Endothelial cell (in vitro differentiated cells): ENCODE measurements at regions not wholly inside any gene's neighbourhood (a gene's known extent, or its start where the extent isn't known, plus 50 kb on each side); places are given as distances from the start of the nearest gene placed in this dataset.

Experiments used
- DNase-seq: peaks from one replicate; pipeline ENCODE4 v3.0.0; 2021; ENCODE audit warnings: low spot score
- H3K27ac Mint-ChIP-seq: one replicate; pipeline ENCODE4 v1.8.0; 2021; ENCODE audit warnings: mixed read lengths, inconsistent platforms; ENCODE audit not compliant: unreplicated experiment
- H3K27me3 Mint-ChIP-seq: one replicate; pipeline ENCODE4 v1.8.0; 2021; ENCODE audit warnings: mild to moderate bottlenecking, moderate library complexity, mixed read lengths, inconsistent platforms; ENCODE audit not compliant: unreplicated experiment
- H3K36me3 Mint-ChIP-seq: one replicate; pipeline ENCODE4 v1.8.0; 2021; ENCODE audit warnings: mild to moderate bottlenecking, low read depth, mixed read lengths, inconsistent platforms; ENCODE audit not compliant: unreplicated experiment
- H3K4me1 Mint-ChIP-seq: one replicate; pipeline ENCODE4 v1.8.0; 2021; ENCODE audit warnings: mild to moderate bottlenecking, mixed read lengths, inconsistent platforms; ENCODE audit not compliant: unreplicated experiment
- H3K4me3 Mint-ChIP-seq: one replicate; pipeline ENCODE4 v1.8.0; 2021; ENCODE audit warnings: mild to moderate bottlenecking, mixed read lengths, inconsistent platforms; ENCODE audit not compliant: unreplicated experiment
- H3K9me3 Mint-ChIP-seq: one replicate; pipeline ENCODE4 v1.8.0; 2021; ENCODE audit warnings: mixed read lengths, inconsistent platforms; ENCODE audit not compliant: unreplicated experiment
- TF ChIP-seq, protein P1 (sequence below): fragments of 200-600 bp; sonication (generic); IDR thresholded peaks from one replicate; pipeline ENCODE4 v1.5.0; 2021; ENCODE audit warnings: antibody characterized with exemption; ENCODE audit not compliant: unreplicated experiment

DNA sequence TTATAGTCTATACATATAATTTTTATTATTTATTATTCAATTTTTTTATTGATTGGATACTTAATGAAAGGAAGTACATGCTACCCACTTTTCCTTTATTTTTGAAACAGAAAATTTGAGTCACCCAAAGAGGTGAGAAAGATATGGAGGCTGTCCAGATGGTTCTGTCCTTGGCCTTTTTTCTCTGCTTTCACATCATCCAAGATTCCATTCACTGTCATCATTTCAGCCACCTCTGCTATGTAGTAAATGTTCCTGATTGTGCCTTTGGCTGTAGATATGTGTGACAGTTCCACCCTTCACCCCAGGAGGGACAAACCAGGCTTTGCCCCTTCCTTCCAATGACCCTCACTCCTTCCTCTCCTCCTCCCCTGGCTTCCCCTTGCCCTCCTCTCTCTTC, 675.7 kb upstream of the ID2 start:
- no peak overlapping the region for H3K27ac Mint-ChIP-seq
- peaks cover 4% of the 10 kb centered on the region for H3K27me3 Mint-ChIP-seq
- DNase-seq = no peak
- H3K4me1 Mint-ChIP-seq = no peaks in the 10 kb centered on the region
- TF ChIP-seq, protein P1, sequence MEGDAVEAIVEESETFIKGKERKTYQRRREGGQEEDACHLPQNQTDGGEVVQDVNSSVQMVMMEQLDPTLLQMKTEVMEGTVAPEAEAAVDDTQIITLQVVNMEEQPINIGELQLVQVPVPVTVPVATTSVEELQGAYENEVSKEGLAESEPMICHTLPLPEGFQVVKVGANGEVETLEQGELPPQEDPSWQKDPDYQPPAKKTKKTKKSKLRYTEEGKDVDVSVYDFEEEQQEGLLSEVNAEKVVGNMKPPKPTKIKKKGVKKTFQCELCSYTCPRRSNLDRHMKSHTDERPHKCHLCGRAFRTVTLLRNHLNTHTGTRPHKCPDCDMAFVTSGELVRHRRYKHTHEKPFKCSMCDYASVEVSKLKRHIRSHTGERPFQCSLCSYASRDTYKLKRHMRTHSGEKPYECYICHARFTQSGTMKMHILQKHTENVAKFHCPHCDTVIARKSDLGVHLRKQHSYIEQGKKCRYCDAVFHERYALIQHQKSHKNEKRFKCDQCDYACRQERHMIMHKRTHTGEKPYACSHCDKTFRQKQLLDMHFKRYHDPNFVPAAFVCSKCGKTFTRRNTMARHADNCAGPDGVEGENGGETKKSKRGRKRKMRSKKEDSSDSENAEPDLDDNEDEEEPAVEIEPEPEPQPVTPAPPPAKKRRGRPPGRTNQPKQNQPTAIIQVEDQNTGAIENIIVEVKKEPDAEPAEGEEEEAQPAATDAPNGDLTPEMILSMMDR = no peak
- H3K4me3 Mint-ChIP-seq = no peak overlapping the region
- H3K36me3 Mint-ChIP-seq = no peaks in the 10 kb centered on the region
- no peaks in the 10 kb centered on the region for H3K9me3 Mint-ChIP-seq

DNA sequence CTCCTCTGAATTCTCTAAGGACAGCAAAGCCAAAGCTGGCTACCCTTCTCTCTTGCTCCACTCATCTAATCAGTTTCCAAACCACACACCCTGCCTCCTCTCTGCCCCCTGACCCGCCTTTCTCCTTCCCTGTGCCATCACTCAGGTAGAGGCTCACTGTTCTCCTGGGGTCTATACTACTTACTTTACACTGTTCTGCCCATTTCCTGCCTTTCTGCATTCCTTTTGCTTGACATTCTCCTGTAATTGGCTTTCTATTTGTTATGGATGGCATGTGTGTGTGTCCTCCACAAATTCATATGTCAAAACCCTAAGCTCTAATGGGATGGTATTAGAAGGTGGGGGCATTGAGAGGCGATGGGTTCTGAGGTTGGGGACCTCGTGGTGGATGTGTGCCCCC, 675.2 kb upstream of the ID2 start:
- no peaks in the 10 kb centered on the region for H3K36me3 Mint-ChIP-seq
- no peak overlapping the region for H3K4me3 Mint-ChIP-seq
- TF ChIP-seq, protein P1 = no peak
- no peak overlapping the region for H3K27ac Mint-ChIP-seq
- peaks cover 3% of the 10 kb centered on the region for H3K27me3 Mint-ChIP-seq
- DNase-seq = no peak
- no peaks in the 10 kb centered on the region for H3K4me1 Mint-ChIP-seq
- H3K9me3 Mint-ChIP-seq = no peaks in the 10 kb centered on the region

DNA sequence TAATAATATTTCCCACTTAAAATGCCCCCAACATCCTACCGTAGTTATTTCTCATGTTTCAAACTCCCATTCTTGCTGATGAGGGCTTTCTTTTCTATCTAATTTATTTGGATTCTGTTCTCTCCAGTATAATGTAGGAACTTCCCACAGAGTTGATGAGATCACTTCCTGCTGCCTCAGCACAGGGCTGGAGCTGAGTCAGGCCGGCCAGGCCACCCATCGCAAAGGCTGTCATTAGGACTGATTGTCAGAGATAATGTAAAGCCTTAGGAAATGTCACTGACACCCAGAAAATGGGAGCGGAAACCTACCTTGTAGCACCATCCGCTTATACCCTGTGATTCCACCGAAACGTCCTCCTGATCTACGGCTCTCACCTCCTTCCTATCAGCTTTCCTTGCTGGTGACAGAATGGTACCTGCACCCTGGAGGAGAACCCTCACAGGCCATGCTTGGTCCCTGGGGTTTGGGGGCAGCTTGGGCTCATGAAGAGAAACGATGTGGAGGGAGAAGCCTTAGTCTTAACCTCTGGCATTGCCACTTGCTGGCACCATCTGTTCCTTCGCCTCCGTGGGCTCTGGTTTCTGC, 672.8 kb upstream of the ID2 start:
- H3K27ac Mint-ChIP-seq = no peak overlapping the region

DNA sequence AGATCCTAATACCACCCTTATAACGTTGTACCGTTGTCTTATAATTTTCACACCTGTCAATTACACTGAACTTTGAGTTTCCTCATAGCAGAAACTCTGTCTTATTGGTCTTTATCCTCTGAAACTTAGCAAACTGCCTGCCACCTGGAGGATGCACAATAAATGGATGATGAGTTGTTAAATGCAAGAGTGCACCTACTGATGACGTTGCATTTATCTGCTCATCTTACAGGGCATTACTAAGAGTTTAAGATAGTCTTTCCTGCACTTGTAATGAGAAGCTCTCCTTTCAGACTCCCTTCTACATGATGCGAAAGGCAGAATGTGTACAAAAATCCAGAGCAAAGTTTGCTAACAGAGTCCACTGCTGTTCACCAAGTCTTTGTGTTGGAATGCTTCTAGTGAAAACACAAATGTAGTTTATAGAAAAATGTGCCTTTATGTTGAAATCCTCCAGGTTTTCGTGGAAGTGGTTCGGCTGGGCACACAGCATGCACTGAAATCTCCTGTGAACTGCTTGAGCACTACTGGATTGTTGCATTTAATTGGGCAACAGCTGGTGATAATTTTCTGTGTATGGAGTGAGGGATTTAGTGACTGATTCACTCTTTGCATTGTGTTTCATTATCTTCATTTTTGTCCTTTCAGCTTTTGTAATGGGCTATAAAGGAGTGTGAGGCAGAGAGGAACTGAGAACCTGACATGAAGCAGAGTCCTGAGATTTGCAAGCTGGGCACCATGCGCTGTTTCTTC, 665.8 kb upstream of the ID2 start:
- no peak overlapping the region for H3K4me3 Mint-ChIP-seq
- H3K4me1 Mint-ChIP-seq = no peaks in the 10 kb centered on the region
- no peaks in the 10 kb centered on the region for H3K9me3 Mint-ChIP-seq
- peaks cover 6% of the 10 kb centered on the region for H3K27me3 Mint-ChIP-seq
- H3K36me3 Mint-ChIP-seq = no peaks in the 10 kb centered on the region
- TF ChIP-seq, protein P1 = no peak
- H3K27ac Mint-ChIP-seq = no peak overlapping the region
- no peak for DNase-seq

More for the DNA sequence above, 672.8 kb upstream of the ID2 start:
- no peaks in the 10 kb centered on the region for H3K9me3 Mint-ChIP-seq
- no peaks in the 10 kb centered on the region for H3K4me1 Mint-ChIP-seq
- no peak for DNase-seq
- peaks cover 5% of the 10 kb centered on the region for H3K27me3 Mint-ChIP-seq
- no peak overlapping the region for H3K4me3 Mint-ChIP-seq
- no peaks in the 10 kb centered on the region for H3K36me3 Mint-ChIP-seq
- TF ChIP-seq, protein P1 = no peak

DNA sequence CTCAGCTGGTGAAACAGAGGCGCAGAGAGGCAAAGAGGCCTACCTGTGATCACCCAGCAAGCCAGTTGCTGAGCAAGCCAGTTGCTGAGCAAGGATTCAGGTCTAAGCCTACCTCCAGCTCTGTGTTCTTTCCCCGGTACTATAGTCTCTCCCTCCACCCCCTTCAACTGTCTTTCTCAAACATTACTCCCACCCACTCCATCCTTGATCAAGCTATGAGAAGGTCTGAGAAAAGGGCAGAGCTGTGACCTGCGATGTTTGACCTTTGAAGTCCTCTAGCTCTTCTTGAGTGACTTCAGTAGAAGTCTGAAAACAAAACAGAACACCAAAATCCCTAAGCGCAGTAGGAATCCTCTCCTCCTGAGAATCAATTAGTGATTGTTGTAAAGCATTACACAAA, 665.2 kb upstream of the ID2 start:
- H3K27ac Mint-ChIP-seq = no peak overlapping the region
- TF ChIP-seq, protein P1 = no peak
- no peaks in the 10 kb centered on the region for H3K4me1 Mint-ChIP-seq
- H3K4me3 Mint-ChIP-seq = no peak overlapping the region
- no peaks in the 10 kb centered on the region for H3K36me3 Mint-ChIP-seq
- DNase-seq = no peak
- no peaks in the 10 kb centered on the region for H3K9me3 Mint-ChIP-seq
- H3K27me3 Mint-ChIP-seq = peaks cover 6% of the 10 kb centered on the region
